HCT116 (cell line): ENCODE measurements at regions not wholly inside any gene's neighbourhood (a gene's known extent, or its start where the extent isn't known, plus 50 kb on each side); places are given as distances from the start of the nearest gene placed in this dataset.
"Not testable (repeated sequence)": the region's sequence is repeated elsewhere in the genome, so short reads cannot be mapped to it uniquely, and the experiment has no call there.

Experiments used
- ATAC-seq: fragments of 200-7000 bp; cut with Tn5 transposase; 2 replicates; pipeline ENCODE4 v1.9.1; 2020; ENCODE audit warnings: mild to moderate bottlenecking, moderate library complexity
- BruUV-seq: library from RNA; stranded (reverse); fragments of 400-500 nt; replicated peaks from 2 replicates; lab custom pipeline; 2021; lab: Mats Ljungman, UMichigan
- CTCF ChIA-PET: fragments of 300-600 bp; sonication (Branson Sonifier 250); formaldehyde crosslinking; loops from one replicate; lab custom pipeline; 2021; ENCODE audit warnings: antibody characterized with exemption; lab: Charles Lee
- POLR2A ChIA-PET: fragments of 300-600, 350-600 bp; sonication (Branson Sonifier 250); formaldehyde crosslinking; loops from one replicate; lab custom pipeline; 2021; ENCODE audit warnings: antibody characterized with exemption; lab: Charles Lee
- RAD21 ChIA-PET, 2 experiments: fragments of 300-600 bp; sonication (Branson Sonifier 250); formaldehyde crosslinking; loops; one replicate each; lab custom pipeline; 2023; ENCODE audit warnings: low total read pairs in 2 of 2; ENCODE audit not compliant: uncharacterized antibody in 2 of 2, unreplicated experiment in 2 of 2, low non-redundant PET in 1 of 2; lab: Charles Lee
- DNase-seq: peaks from one replicate; pipeline ENCODE4 v3.0.0-alpha.2; 2010; ENCODE audit warnings: low read depth, low spot score
- H2AFZ ChIP-seq: fragments of 200-600 bp; shearing (Covaris generic), sonication (generic); 2 replicates; pipeline ENCODE4 v1.6.1; 2017; ENCODE audit warnings: low read depth, mixed run types, mixed read lengths, antibody characterized with exemption, low read length; ENCODE audit not compliant: poor library complexity, severe bottlenecking
- H3K27ac ChIP-seq: 2 replicates; pipeline ENCODE4 v1.5.1; 2012; ENCODE audit warnings: low read depth, low read length
- H3K27me3 ChIP-seq: fragments of 200-600 bp; sonication (generic); 2 replicates; pipeline ENCODE4 v1.6.1; 2016; ENCODE audit warnings: mixed run types, low read length, mixed read lengths; ENCODE audit not compliant: insufficient read depth
- H3K36me3 ChIP-seq, 2 experiments: fragments of 200-500 bp in 1 of 2; fragments of 200-600 bp in 1 of 2; sonication (Bioruptor generic) in 1 of 2; sonication (generic) in 1 of 2; 2 replicates each; pipeline versions ENCODE4 v1.5.1 to v1.6.1; 2014 to 2016; ENCODE audit warnings: low read length in 2 of 2, inconsistent platforms in 1 of 2, mixed read lengths in 1 of 2, mixed run types in 1 of 2; ENCODE audit not compliant: insufficient read depth in 2 of 2, control insufficient read depth in 1 of 2
- H3K4me1 ChIP-seq, 2 experiments: fragments of 200-600 bp in 1 of 2; sonication (generic) in 1 of 2; 2 replicates each; pipeline versions ENCODE4 v1.5.1 to v1.6.1; 2012 to 2017; ENCODE audit warnings: low read length in 2 of 2, inconsistent platforms in 1 of 2, mild to moderate bottlenecking in 1 of 2, mixed read lengths in 1 of 2, mixed run types in 1 of 2, moderate library complexity in 1 of 2; ENCODE audit not compliant: insufficient read depth in 2 of 2, control insufficient read depth in 1 of 2
- H3K4me2 ChIP-seq: fragments of 200-600 bp; sonication (generic); 2 replicates; pipeline ENCODE4 v1.6.1; 2017; ENCODE audit warnings: mixed run types, low read length, mixed read lengths
- H3K4me3 ChIP-seq, 2 experiments: fragments of 200-600 bp in 1 of 2; sonication (generic) in 1 of 2; replicated peaks in 1 of 2; 2 replicates each; pipeline ENCODE4 v1.5.1; 2011 to 2016; ENCODE audit warnings: low read length in 2 of 2, control low read depth in 1 of 2, low read depth in 1 of 2, mild to moderate bottlenecking in 1 of 2, mixed read lengths in 1 of 2, mixed run types in 1 of 2
- H3K79me2 ChIP-seq: fragments of 200-600 bp; sonication (generic); 2 replicates; pipeline ENCODE4 v1.6.1; 2017; ENCODE audit warnings: mild to moderate bottlenecking, mixed run types, low read length, moderate library complexity, mixed read lengths; ENCODE audit not compliant: insufficient read depth
- H3K9ac ChIP-seq: fragments of 200-600 bp; sonication (generic); 2 replicates; pipeline ENCODE4 v1.6.1; 2016; ENCODE audit warnings: low read length, mixed read lengths
- H3K9me2 ChIP-seq: fragments of 200-600 bp; sonication (generic), shearing (Covaris generic); 2 replicates; pipeline ENCODE4 v1.6.1; 2017; ENCODE audit warnings: mixed run types, mild to moderate bottlenecking, moderate library complexity; ENCODE audit not compliant: insufficient read depth
- H3K9me3 ChIP-seq, 2 experiments: fragments of 200-500 bp in 1 of 2; fragments of 200-600 bp in 1 of 2; sonication (Bioruptor generic) in 1 of 2; sonication (generic) in 1 of 2; 2 replicates each; pipeline ENCODE4 v1.6.1; 2014 to 2017; ENCODE audit warnings: low read length in 2 of 2, mixed read lengths in 2 of 2, inconsistent platforms in 1 of 2, low read depth in 1 of 2, mild to moderate bottlenecking in 1 of 2, mixed run types in 1 of 2, moderate library complexity in 1 of 2; ENCODE audit not compliant: control insufficient read depth in 1 of 2, insufficient read depth in 1 of 2
- H4K20me1 ChIP-seq: fragments of 200-600 bp; sonication (generic), shearing (Covaris generic); 2 replicates; pipeline ENCODE4 v1.6.1; 2017; ENCODE audit warnings: mixed run types, mild to moderate bottlenecking, moderate library complexity; ENCODE audit not compliant: insufficient read depth
- CEBPB ChIP-seq: IDR thresholded peaks from 2 replicates; pipeline ENCODE4 v1.6.1; 2012; ENCODE audit warnings: low read depth
- CTCF ChIP-seq, 3 experiments: fragments of 200-600 bp in 1 of 3; sonication (generic) in 1 of 3; IDR thresholded peaks in 2 of 3; conservative IDR thresholded peaks in 1 of 3; 2 replicates each; pipeline ENCODE4 v1.5.1; 2012 to 2017; ENCODE audit warnings: low read depth in 2 of 3, low read length in 2 of 3, antibody characterized with exemption in 1 of 3, borderline replicate concordance in 1 of 3, control low read depth in 1 of 3, mild to moderate bottlenecking in 1 of 3, mixed read lengths in 1 of 3, mixed run types in 1 of 3, moderate library complexity in 1 of 3; ENCODE audit not compliant: insufficient read depth in 1 of 3
- EGR1 ChIP-seq: IDR thresholded peaks from 2 replicates; pipeline ENCODE4 v1.6.1; 2012; ENCODE audit warnings: low read depth
- ELF1 ChIP-seq: IDR thresholded peaks from 2 replicates; pipeline ENCODE4 v1.6.1; 2012; ENCODE audit warnings: low read depth, borderline replicate concordance
- EZH2 ChIP-seq: fragments of 200-600 bp; sonication (generic); IDR thresholded peaks from 2 replicates; pipeline ENCODE4 v1.6.1; 2017; ENCODE audit warnings: antibody characterized with exemption, mixed run types
- POLR2A ChIP-seq: IDR thresholded peaks from 2 replicates; pipeline ENCODE4 v1.7.0; 2011; ENCODE audit warnings: borderline replicate concordance; ENCODE audit not compliant: insufficient read depth, insufficient read length; ENCODE audit errors: extremely low read depth
- REST ChIP-seq: IDR thresholded peaks from 2 replicates; pipeline ENCODE4 v1.6.1; 2012; ENCODE audit warnings: low read depth
- SRF ChIP-seq: IDR thresholded peaks from 2 replicates; pipeline ENCODE4 v1.6.1; 2012; ENCODE audit warnings: low read depth
- intact Hi-C: fragments of 100-400 bp; cut with micrococcal nuclease; formaldehyde crosslinking; loops from 2 replicates; pipeline ENCODE4 v1.10.0; 2022

- TF ChIP-seq CEBPB (no peak), EGR1 (no peak), ELF1 (no peak), POLR2A (no peak), SRF (no peak), REST (no peak), EZH2 (no peak), CTCF (IDR thresholded peaks at IDR 0.05 in 2 of 3, conservative IDR thresholded peaks at IDR 0.05 in 1 of 3; ENCODE audit: borderline replicate concordance in 1 of 3, insufficient read depth in 1 of 3, low read depth in 2 of 3, low read length in 2 of 3) (no peak)
- TF ChIP-seq, all 23 proteins: peak for 0
- POLR2A ChIA-PET: no interaction called here
- Histone ChIP-seq H3K4me2 (no peak overlapping the region), H3K36me3 (no peaks in the 10 kb centered on the region), H3K4me1 (no peaks in the 10 kb centered on the region), H3K4me3 (no peak overlapping the region), H3K79me2 (no peaks in the 10 kb centered on the region), H3K27me3 (no peaks in the 10 kb centered on the region), H3K27ac (no peak overlapping the region), H4K20me1 (no peaks in the 10 kb centered on the region), H2AFZ (no peak overlapping the region), H3K9me2 (no peaks in the 10 kb centered on the region), H3K9ac (no peak overlapping the region), H3K9me3 (peaks cover 0 to 22% of the 10 kb centered on the region in 2 experiments; a peak in 2 of 4 replicates)
- ATAC-seq (no peak), DNase-seq (no peak)
- RAD21 ChIA-PET: no interaction called here
- CTCF ChIA-PET: no interaction called here
- intact Hi-C loops: no loop called here
- no TSS peak for BruUV-seq
Measured at GRCh38 chr16:60404401-60404800, 1631.8 kb downstream of the CDH8 start.

- H3K4me1 ChIP-seq, H4K20me1 ChIP-seq, H3K27me3 ChIP-seq, BruUV-seq, H3K27ac ChIP-seq, CTCF ChIA-PET, ATAC-seq, H3K79me2 ChIP-seq, H3K4me3 ChIP-seq, H2AFZ ChIP-seq, intact Hi-C loops, H3K9ac ChIP-seq, H3K9me2 ChIP-seq, RAD21 ChIA-PET, DNase-seq, H3K36me3 ChIP-seq, H3K4me2 ChIP-seq, POLR2A ChIA-PET: not testable (repeated sequence)
- peaks cover 0 to 23% of the 10 kb centered on the region in 2 experiments; a peak in 2 of 4 replicates for H3K9me3 ChIP-seq
Measured at GRCh38 chr16:60402941-60403340, 1633.3 kb downstream of the CDH8 start.
